DND-41 (cell line): ENCODE measurements at regions not wholly inside any gene's neighbourhood (a gene's known extent, or its start where the extent isn't known, plus 50 kb on each side); places are given as distances from the start of the nearest gene placed in this dataset.

Experiments
- CTCF ChIP-seq: IDR thresholded peaks from 2 replicates; pipeline ENCODE4 v1.5.1; 2012; ENCODE audit warnings: borderline replicate concordance, low read length, moderate library complexity, mild to moderate bottlenecking; ENCODE audit not compliant: poor library complexity, severe bottlenecking; ENCODE audit errors: extremely low read depth
- EZH2 ChIP-seq: IDR thresholded peaks from 3 replicates; pipeline ENCODE4 v1.6.1; 2012; ENCODE audit warnings: borderline replicate concordance, low read depth, mild to moderate bottlenecking, moderate library complexity, low read length, inconsistent platforms; ENCODE audit not compliant: severe bottlenecking

DNA sequence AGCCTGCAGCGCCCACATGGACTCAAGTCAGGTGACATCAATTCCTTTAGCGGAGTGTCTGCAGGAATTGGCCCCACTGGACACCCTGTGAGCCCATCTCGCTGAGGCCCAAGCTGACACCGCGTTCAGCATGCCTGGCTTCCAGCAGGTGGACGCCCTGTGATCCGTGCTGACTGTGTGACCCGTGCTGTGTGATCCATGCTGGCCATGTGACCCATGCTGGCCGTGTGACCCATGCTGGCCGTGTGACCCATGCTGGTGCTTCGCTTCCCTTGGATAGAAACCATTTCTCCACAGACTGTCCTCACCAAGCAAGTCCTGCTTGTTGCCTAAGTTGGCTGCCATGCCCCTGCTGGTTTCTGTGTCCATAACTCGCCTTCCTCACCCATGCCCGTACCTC is 392.1 kb downstream of the BRD1 start:
- no peak for TF ChIP-seq CTCF
- TF ChIP-seq EZH2: no peak
